Fibroblast of lung (primary cell): ENCODE measurements at regions not wholly inside any gene's neighbourhood (a gene's known extent, or its start where the extent isn't known, plus 50 kb on each side); places are given as distances from the start of the nearest gene placed in this dataset.
A peak's percentile ranks its signal among the peaks of the same experiment; 100 is the strongest.

Source experiments
- DNase-seq, 2 donors: peaks; one replicate each; pipeline versions ENCODE4 v3.0.0 to v3.0.0-alpha.2; 2010; ENCODE audit warnings: low read depth in 2 of 2
- H2AFZ ChIP-seq: 2 replicates; pipeline ENCODE4 v1.5.1; 2012; ENCODE audit warnings: low read length, control low read depth, inconsistent platforms
- H3K27ac ChIP-seq: 2 replicates; pipeline ENCODE4 v1.5.1; 2011; ENCODE audit warnings: low read length, control low read depth; ENCODE audit not compliant: insufficient read depth
- H3K27me3 ChIP-seq: 2 replicates; pipeline ENCODE4 v1.5.1; 2011; ENCODE audit warnings: mild to moderate bottlenecking, low read length; ENCODE audit not compliant: control insufficient read depth, insufficient read depth
- H3K36me3 ChIP-seq: 2 replicates; pipeline ENCODE4 v1.5.1; 2011; ENCODE audit warnings: low read length; ENCODE audit not compliant: control insufficient read depth, insufficient read depth
- H3K4me1 ChIP-seq: 2 replicates; pipeline ENCODE4 v1.5.1; 2011; ENCODE audit warnings: low read length; ENCODE audit not compliant: control insufficient read depth, insufficient read depth; ENCODE audit errors: extremely low read depth
- H3K4me2 ChIP-seq: 2 replicates; pipeline ENCODE4 v1.5.1; 2011; ENCODE audit warnings: low read length, control low read depth; ENCODE audit not compliant: insufficient read depth; ENCODE audit errors: extremely low read depth
- H3K4me3 ChIP-seq, 4 experiments: fragments of 200-600 bp in 1 of 4; sonication (generic) in 1 of 4; replicated peaks in 1 of 4; 2 replicates each; pipeline ENCODE4 v1.5.1; 2011 to 2016; ENCODE audit warnings: low read length in 4 of 4, low read depth in 3 of 4, mild to moderate bottlenecking in 3 of 4, control low read depth in 2 of 4, inconsistent platforms in 1 of 4, mixed read lengths in 1 of 4; ENCODE audit not compliant: insufficient read depth in 1 of 4; ENCODE audit errors: control extremely low read depth in 1 of 4
- H3K79me2 ChIP-seq: 2 replicates; pipeline ENCODE4 v1.5.1; 2012; ENCODE audit warnings: mild to moderate bottlenecking, low read length, inconsistent platforms; ENCODE audit not compliant: control insufficient read depth, insufficient read depth
- H3K9ac ChIP-seq: 2 replicates; pipeline ENCODE4 v1.5.1; 2011; ENCODE audit warnings: mild to moderate bottlenecking, low read length, control low read depth; ENCODE audit not compliant: insufficient read depth
- H3K9me3 ChIP-seq: 2 replicates; pipeline ENCODE4 v1.5.1; 2012; ENCODE audit warnings: low read depth, low read length; ENCODE audit not compliant: control insufficient read depth, insufficient read depth
- H4K20me1 ChIP-seq: 2 replicates; pipeline ENCODE4 v1.5.1; 2011; ENCODE audit warnings: low read length; ENCODE audit not compliant: control insufficient read depth, insufficient read depth; ENCODE audit errors: extremely low read depth
- CTCF ChIP-seq, 2 donors: IDR thresholded peaks in 1 of 2; conservative IDR thresholded peaks in 1 of 2; 1 replicate in 1 of 2; 2 replicates in 1 of 2; pipeline ENCODE4 v1.5.1; 2011 to 2012; ENCODE audit warnings: low read length in 2 of 2, control low read depth in 1 of 2, inconsistent platforms in 1 of 2, low read depth in 1 of 2, mild to moderate bottlenecking in 1 of 2
- EZH2 ChIP-seq: IDR thresholded peaks from 2 replicates; pipeline ENCODE4 v1.5.1; 2012; ENCODE audit warnings: low read length, control low read depth, mild to moderate bottlenecking; ENCODE audit errors: missing control alignments

GRCh38 chr10:83580373-83581012, 558.8 kb upstream of the GHITM start:
- Histone ChIP-seq H3K4me1 (no peaks in the 10 kb centered on the region), H3K79me2 (no peaks in the 10 kb centered on the region), H3K4me2 (no peak overlapping the region), H3K9ac (no peak overlapping the region), H3K27ac (no peak overlapping the region), H2AFZ (no peak overlapping the region), H3K27me3 (no peaks in the 10 kb centered on the region), H3K9me3 (no peaks in the 10 kb centered on the region), H3K4me3 (no peak overlapping the region), H3K36me3 (no peaks in the 10 kb centered on the region), H4K20me1 (no peaks in the 10 kb centered on the region)
- no peak for DNase-seq
- TF ChIP-seq EZH2 (no peak), CTCF (conservative IDR thresholded peaks at IDR 0.05 in 1 of 2, IDR thresholded peaks at IDR 0.05 in 1 of 2; ENCODE audit: low read depth in 1 of 2, low read length in 2 of 2) (no peak)

- no peak overlapping the region for H3K9ac ChIP-seq
These were observed 556.8 kb upstream of the GHITM start for GRCh38 chr10:83582407-83583095.

GRCh38 chr10:83585686-83586085, 553.6 kb upstream of the GHITM start:
- H3K27me3 ChIP-seq, result no peaks in the 10 kb centered on the region
- no peak overlapping the region for H3K9ac ChIP-seq
- no peaks in the 10 kb centered on the region for H3K4me1 ChIP-seq
- DNase-seq, result peak in 1 of 2 donors; percentile 69
- no peak for TF ChIP-seq EZH2
- no peak for TF ChIP-seq CTCF (conservative IDR thresholded peaks at IDR 0.05 in 1 of 2, IDR thresholded peaks at IDR 0.05 in 1 of 2; ENCODE audit: low read depth in 1 of 2, low read length in 2 of 2)
- H3K79me2 ChIP-seq, result no peaks in the 10 kb centered on the region
- H3K4me3 ChIP-seq, result no peak overlapping the region
- H3K27ac ChIP-seq, result no peak overlapping the region
- H2AFZ ChIP-seq, result no peak overlapping the region
- no peaks in the 10 kb centered on the region for H4K20me1 ChIP-seq
- no peaks in the 10 kb centered on the region for H3K9me3 ChIP-seq
- H3K36me3 ChIP-seq, result no peaks in the 10 kb centered on the region
- H3K4me2 ChIP-seq, result no peak overlapping the region

More at GRCh38 chr10:83582407-83583095, 556.8 kb upstream of the GHITM start:
- H3K9me3 ChIP-seq, result no peaks in the 10 kb centered on the region
- H3K36me3 ChIP-seq, result no peaks in the 10 kb centered on the region
- H3K27me3 ChIP-seq, result no peaks in the 10 kb centered on the region
- H3K4me2 ChIP-seq, result no peak overlapping the region
- no peak overlapping the region for H3K27ac ChIP-seq
- no peaks in the 10 kb centered on the region for H3K4me1 ChIP-seq
- H3K79me2 ChIP-seq, result no peaks in the 10 kb centered on the region
- no peak overlapping the region for H3K4me3 ChIP-seq
- no peak for DNase-seq
- H4K20me1 ChIP-seq, result no peaks in the 10 kb centered on the region
- H2AFZ ChIP-seq, result no peak overlapping the region
- TF ChIP-seq EZH2, result no peak
- no peak for TF ChIP-seq CTCF (conservative IDR thresholded peaks at IDR 0.05 in 1 of 2, IDR thresholded peaks at IDR 0.05 in 1 of 2; ENCODE audit: low read depth in 1 of 2, low read length in 2 of 2)
